Vagina (tissue), 2 donors: ENCODE measurements at regions not wholly inside any gene's neighbourhood (a gene's known extent, or its start where the extent isn't known, plus 50 kb on each side); places are given as distances from the start of the nearest gene placed in this dataset.

Experiments used
- DNase-seq, 2 donors: peaks; one replicate each; pipeline ENCODE4 v3.0.0-alpha.2; 2017; ENCODE audit errors: extremely low spot score in 2 of 2
- H3K27ac ChIP-seq: fragments of 200-600 bp; sonication (generic); one replicate; pipeline ENCODE4 v1.5.1; 2019
- H3K27me3 ChIP-seq: fragments of 200-600 bp; sonication (generic); one replicate; pipeline ENCODE4 v1.5.1; 2019
- H3K36me3 ChIP-seq, 2 donors: fragments of 200-600 bp; sonication (generic); one replicate each; pipeline ENCODE4 v1.5.1; 2017 to 2019
- H3K4me1 ChIP-seq: fragments of 200-600 bp; sonication (generic); one replicate; pipeline ENCODE4 v1.5.1; 2019
- H3K4me3 ChIP-seq, 2 donors: fragments of 200-600 bp; sonication (generic); 1 replicate in 1 of 2; 2 replicates in 1 of 2; pipeline ENCODE4 v1.5.1; 2016 to 2019
- H3K9me3 ChIP-seq: fragments of 200-600 bp; sonication (generic); one replicate; pipeline ENCODE4 v1.5.1; 2019
- CTCF ChIP-seq, 3 experiments: fragments of 450-650 bp in 2 of 3; fragments of 200-600 bp in 1 of 3; sonication (generic) in 1 of 3; IDR thresholded peaks; one replicate each; pipeline ENCODE4 v1.5.1; 2017 to 2019; ENCODE audit warnings: antibody characterized with exemption in 3 of 3, mild to moderate bottlenecking in 2 of 3, moderate library complexity in 2 of 3
- POLR2A ChIP-seq, 2 donors: fragments of 450-650 bp; IDR thresholded peaks; one replicate each; pipeline ENCODE4 v1.6.1; 2017; ENCODE audit warnings: antibody characterized with exemption in 2 of 2, mild to moderate bottlenecking in 2 of 2, moderate library complexity in 2 of 2
- POLR2AphosphoS5 ChIP-seq, 2 donors: sonication (generic); formaldehyde crosslinking; IDR thresholded peaks; one replicate each; pipeline ENCODE4 v1.9.0; 2017; ENCODE audit warnings: antibody characterized with exemption in 2 of 2, mild to moderate bottlenecking in 2 of 2, low read depth in 1 of 2; ENCODE audit not compliant: insufficient read depth in 1 of 2
- intact Hi-C: fragments of 100-400 bp; cut with DNase I; formaldehyde crosslinking; loops from one replicate; pipeline ENCODE4 v1.15.1; 2023

GRCh38 chr20:62581308-62581707, 61.0 kb upstream of the SLCO4A1 start:
- Histone ChIP-seq H3K9me3 (no peaks in the 10 kb centered on the region), H3K27me3 (peaks cover 5% of the 10 kb centered on the region), H3K36me3 (no peaks in the 10 kb centered on the region), H3K4me3 (no peak overlapping the region), H3K27ac (no peak overlapping the region), H3K4me1 (peaks cover 12% of the 10 kb centered on the region)
- TF ChIP-seq CTCF (IDR thresholded peaks at IDR 0.05) = no peak
- no peak for TF ChIP-seq POLR2A (IDR thresholded peaks at IDR 0.05)
- TF ChIP-seq POLR2AphosphoS5 (IDR thresholded peaks at IDR 0.05; ENCODE audit: insufficient read depth in 1 of 2, low read depth in 1 of 2) = no peak
- DNase-seq = no peak
- intact Hi-C loops = no loop called here

- Histone ChIP-seq H3K27ac (no peak overlapping the region), H3K27me3 (peaks cover 5% of the 10 kb centered on the region), H3K4me3 (no peak overlapping the region), H3K36me3 (no peaks in the 10 kb centered on the region), H3K4me1 (peaks cover 12% of the 10 kb centered on the region), H3K9me3 (no peaks in the 10 kb centered on the region)
- TF ChIP-seq CTCF (IDR thresholded peaks at IDR 0.05) (no peak), POLR2A (IDR thresholded peaks at IDR 0.05) (no peak), POLR2AphosphoS5 (IDR thresholded peaks at IDR 0.05; ENCODE audit: insufficient read depth in 1 of 2, low read depth in 1 of 2) (no peak)
- no peak for DNase-seq
- intact Hi-C loops = no loop called here
Measured at GRCh38 chr20:62581806-62582205, 60.5 kb upstream of the SLCO4A1 start.

- no peaks in the 10 kb centered on the region for H3K36me3 ChIP-seq
- peaks cover 5% of the 10 kb centered on the region for H3K27me3 ChIP-seq
- H3K4me1 ChIP-seq = peaks cover 12% of the 10 kb centered on the region
- TF ChIP-seq POLR2A (IDR thresholded peaks at IDR 0.05) (no peak), CTCF (IDR thresholded peaks at IDR 0.05) (no peak), POLR2AphosphoS5 (IDR thresholded peaks at IDR 0.05; ENCODE audit: insufficient read depth in 1 of 2, low read depth in 1 of 2) (no peak)
- no peak for DNase-seq
- H3K27ac ChIP-seq = no peak overlapping the region
- H3K4me3 ChIP-seq = no peak overlapping the region
- no peaks in the 10 kb centered on the region for H3K9me3 ChIP-seq
- intact Hi-C loops = no loop called here
Measured at GRCh38 chr20:62583424-62583920, 58.8 kb upstream of the SLCO4A1 start.

GRCh38 chr20:62584671-62585460, 57.4 kb upstream of the SLCO4A1 start:
- TF ChIP-seq POLR2A (IDR thresholded peaks at IDR 0.05) (no peak), POLR2AphosphoS5 (IDR thresholded peaks at IDR 0.05; ENCODE audit: insufficient read depth in 1 of 2, low read depth in 1 of 2) (no peak)
- intact Hi-C loops = no loop called here
- Histone ChIP-seq H3K4me1 (peaks cover 12% of the 10 kb centered on the region), H3K27me3 (peaks cover 5% of the 10 kb centered on the region), H3K4me3 (no peak overlapping the region), H3K36me3 (no peaks in the 10 kb centered on the region), H3K27ac (no peak overlapping the region), H3K9me3 (no peaks in the 10 kb centered on the region)
- no peak for DNase-seq

- intact Hi-C loops = no loop called here
- no peaks in the 10 kb centered on the region for H3K9me3 ChIP-seq
- TF ChIP-seq POLR2AphosphoS5 (IDR thresholded peaks at IDR 0.05; ENCODE audit: insufficient read depth in 1 of 2, low read depth in 1 of 2) (no peak), POLR2A (IDR thresholded peaks at IDR 0.05) (no peak)
- H3K36me3 ChIP-seq = no peaks in the 10 kb centered on the region
- DNase-seq = no peak
- H3K4me3 ChIP-seq = no peak overlapping the region
- no peak overlapping the region for H3K27ac ChIP-seq
- peaks cover 12% of the 10 kb centered on the region for H3K4me1 ChIP-seq
- H3K27me3 ChIP-seq = peaks cover under 1% of the 10 kb centered on the region
Measured at GRCh38 chr20:62585461-62585970, 56.8 kb upstream of the SLCO4A1 start.

GRCh38 chr20:62586799-62587198, 55.5 kb upstream of the SLCO4A1 start:
- Histone ChIP-seq H3K4me1 (peaks cover 7% of the 10 kb centered on the region), H3K9me3 (no peaks in the 10 kb centered on the region), H3K27me3 (no peaks in the 10 kb centered on the region), H3K4me3 (no peak overlapping the region), H3K36me3 (no peaks in the 10 kb centered on the region), H3K27ac (no peak overlapping the region)
- TF ChIP-seq CTCF (IDR thresholded peaks at IDR 0.05) (no peak), POLR2A (IDR thresholded peaks at IDR 0.05) (no peak), POLR2AphosphoS5 (IDR thresholded peaks at IDR 0.05; ENCODE audit: insufficient read depth in 1 of 2, low read depth in 1 of 2) (no peak)
- intact Hi-C loops = no loop called here
- no peak for DNase-seq
